Vagina (tissue), 2 donors: ENCODE measurements at regions not wholly inside any gene's neighbourhood (a gene's known extent, or its start where the extent isn't known, plus 50 kb on each side); places are given as distances from the start of the nearest gene placed in this dataset.

Experiments used
- POLR2A ChIP-seq, 2 donors: fragments of 450-650 bp; IDR thresholded peaks; one replicate each; pipeline ENCODE4 v1.6.1; 2017; ENCODE audit warnings: antibody characterized with exemption in 2 of 2, mild to moderate bottlenecking in 2 of 2, moderate library complexity in 2 of 2
- TF ChIP-seq, protein P1 (sequence below), 3 experiments: fragments of 450-650 bp in 2 of 3; fragments of 200-600 bp in 1 of 3; sonication (generic) in 1 of 3; IDR thresholded peaks; one replicate each; pipeline ENCODE4 v1.5.1; 2017 to 2019; ENCODE audit warnings: antibody characterized with exemption in 3 of 3, mild to moderate bottlenecking in 2 of 3, moderate library complexity in 2 of 3

DNA sequence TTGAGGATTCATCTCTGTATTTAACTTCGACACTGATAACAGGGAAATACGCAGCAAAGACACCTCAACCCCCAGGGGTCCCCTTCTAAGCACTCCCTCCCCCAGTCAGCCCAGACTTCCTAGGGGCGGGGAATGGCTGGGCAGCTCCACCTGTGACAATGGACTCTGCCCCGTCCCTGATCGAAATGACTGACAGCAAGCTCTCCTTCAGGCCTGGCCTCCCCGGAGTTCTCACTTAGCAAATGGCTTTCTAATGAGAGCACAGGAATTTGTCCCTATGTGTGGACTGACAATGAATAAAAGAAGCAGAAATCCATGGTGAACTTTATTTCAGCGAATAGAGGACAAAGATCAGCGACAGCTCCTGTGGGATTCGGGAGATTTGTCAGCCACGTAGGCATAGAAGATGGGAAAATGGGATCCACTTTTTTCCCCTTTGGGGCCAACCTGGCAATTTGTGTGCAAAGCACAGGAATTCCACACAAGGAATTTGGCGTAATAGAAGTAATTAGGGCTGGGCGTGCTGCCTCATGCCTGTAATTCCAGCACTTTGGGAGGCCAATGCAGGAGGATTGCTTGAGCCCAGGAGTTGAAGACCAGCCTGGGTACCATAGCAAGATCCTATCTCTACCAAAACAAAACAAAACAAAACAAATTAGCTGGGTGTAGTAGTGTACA is 63.8 kb downstream of the TNFAIP2 start:
- TF ChIP-seq POLR2A (IDR thresholded peaks at IDR 0.05) = no peak
- TF ChIP-seq, protein P1, sequence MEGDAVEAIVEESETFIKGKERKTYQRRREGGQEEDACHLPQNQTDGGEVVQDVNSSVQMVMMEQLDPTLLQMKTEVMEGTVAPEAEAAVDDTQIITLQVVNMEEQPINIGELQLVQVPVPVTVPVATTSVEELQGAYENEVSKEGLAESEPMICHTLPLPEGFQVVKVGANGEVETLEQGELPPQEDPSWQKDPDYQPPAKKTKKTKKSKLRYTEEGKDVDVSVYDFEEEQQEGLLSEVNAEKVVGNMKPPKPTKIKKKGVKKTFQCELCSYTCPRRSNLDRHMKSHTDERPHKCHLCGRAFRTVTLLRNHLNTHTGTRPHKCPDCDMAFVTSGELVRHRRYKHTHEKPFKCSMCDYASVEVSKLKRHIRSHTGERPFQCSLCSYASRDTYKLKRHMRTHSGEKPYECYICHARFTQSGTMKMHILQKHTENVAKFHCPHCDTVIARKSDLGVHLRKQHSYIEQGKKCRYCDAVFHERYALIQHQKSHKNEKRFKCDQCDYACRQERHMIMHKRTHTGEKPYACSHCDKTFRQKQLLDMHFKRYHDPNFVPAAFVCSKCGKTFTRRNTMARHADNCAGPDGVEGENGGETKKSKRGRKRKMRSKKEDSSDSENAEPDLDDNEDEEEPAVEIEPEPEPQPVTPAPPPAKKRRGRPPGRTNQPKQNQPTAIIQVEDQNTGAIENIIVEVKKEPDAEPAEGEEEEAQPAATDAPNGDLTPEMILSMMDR (IDR thresholded peaks at IDR 0.05) = no peak
